ENCODE measurements at regions not wholly inside any gene's neighbourhood (a gene's known extent, or its start where the extent isn't known, plus 50 kb on each side); places are given as distances from the start of the nearest gene placed in this dataset.
"Not testable (repeated sequence)": the region's sequence is repeated elsewhere in the genome, so short reads cannot be mapped to it uniquely, and the experiment has no call there.

DNA sequence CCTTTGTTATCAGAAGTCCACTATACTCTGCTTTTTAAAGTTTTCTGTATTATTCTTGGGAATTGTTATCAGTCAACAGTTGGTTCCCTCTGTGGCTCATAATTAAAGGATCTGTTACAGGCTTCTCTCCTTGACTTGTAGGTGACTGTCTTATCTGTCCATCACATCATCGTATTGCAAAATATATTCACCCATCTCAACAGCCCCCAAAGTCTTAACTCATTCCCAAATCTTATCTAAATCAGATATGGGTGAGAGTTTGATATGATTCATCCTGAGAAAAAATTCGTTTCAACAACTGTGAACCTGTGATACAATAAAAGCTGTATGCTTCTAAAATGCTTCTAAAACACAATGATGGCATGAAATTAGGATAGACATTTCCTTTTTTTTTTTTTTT is 1245.6 kb upstream of the RAG2 start:
- no peak for FAIRE-seq

DNA sequence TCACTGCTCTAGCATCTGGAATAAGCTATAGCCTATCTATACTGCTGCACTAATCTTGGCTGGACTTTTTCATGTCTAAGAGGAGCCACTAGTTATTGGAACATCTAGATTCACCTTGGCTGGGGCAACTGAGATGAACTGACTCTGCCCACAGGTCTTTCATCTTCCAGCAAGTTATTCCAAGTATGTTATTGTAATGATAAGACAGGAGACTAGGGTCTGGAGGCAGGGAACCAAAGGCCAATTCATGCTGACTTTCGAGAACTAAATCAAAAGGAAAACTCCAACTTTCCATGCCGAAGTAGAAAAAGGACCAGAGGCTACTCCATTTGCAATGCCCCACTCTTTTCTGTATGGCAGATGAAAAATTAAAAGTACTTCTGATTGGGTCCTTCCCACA is 1243.0 kb upstream of the RAG2 start:
- no peak for FAIRE-seq

DNA sequence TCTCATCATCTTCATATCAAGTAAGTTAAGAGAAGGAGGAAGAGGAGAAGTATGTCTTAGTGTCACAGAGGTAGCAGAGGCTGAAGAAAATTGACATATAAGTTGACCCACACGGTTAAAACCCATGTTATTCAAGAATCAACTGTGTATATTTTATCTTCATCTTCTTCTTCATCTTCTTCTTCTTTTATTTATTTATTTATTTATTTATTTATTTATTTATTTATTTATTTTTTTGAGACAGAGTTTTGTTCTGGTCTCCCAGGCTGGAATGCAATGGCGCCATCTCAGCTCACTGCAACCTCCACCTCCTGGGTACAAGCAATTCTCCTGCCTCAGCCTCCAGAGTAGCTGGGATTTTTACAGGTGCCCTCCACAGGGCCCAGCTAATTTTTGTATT is 1242.3 kb upstream of the RAG2 start:
- not testable (repeated sequence) for FAIRE-seq

DNA sequence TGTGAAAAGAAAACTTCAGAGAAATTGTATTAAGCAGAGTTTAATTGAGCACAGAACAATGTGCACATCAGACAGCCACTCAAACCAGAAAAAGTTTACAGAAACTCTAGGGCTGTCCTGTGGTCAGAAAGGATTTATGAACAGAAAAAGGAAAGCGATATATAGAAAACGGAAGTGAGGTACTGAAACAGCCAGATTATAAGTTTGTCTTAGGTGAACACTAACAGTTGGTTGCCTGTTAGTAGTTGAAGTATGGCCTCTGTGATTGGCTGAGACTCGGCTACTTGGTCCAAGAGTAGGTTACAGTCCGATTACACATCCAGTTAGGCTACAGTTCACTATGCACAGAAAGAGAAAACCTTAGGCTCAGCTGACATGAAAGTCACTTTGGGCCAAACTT is 1232.5 kb upstream of the RAG2 start:
- FAIRE-seq: no peak

DNA sequence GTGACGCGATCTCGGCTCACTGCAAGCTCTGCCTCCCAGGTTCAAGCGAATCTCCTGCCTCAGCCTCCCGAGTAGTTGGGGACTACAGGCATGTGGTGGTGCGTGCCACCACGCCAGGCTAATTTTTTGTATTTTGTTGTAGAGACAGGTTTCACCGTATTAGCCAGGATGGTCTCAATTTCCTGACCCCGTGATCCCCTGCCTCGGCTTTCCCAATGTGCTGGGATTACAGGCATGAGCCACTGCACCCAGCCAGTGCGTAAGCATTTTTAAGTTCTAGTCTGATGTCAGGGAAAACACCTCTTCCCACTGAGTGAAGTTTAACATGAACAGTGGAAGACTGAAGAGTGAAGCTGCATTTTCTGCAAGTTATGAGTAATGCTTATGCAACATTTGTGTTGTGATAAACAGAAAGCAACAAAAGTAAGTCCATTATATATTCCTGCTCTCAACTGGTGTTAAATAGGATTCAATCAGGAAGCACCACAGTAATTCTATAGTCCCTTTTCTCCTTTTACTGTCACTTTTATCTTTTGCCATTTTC is 1219.8 kb upstream of the RAG2 start:
- FAIRE-seq: no peak

DNA sequence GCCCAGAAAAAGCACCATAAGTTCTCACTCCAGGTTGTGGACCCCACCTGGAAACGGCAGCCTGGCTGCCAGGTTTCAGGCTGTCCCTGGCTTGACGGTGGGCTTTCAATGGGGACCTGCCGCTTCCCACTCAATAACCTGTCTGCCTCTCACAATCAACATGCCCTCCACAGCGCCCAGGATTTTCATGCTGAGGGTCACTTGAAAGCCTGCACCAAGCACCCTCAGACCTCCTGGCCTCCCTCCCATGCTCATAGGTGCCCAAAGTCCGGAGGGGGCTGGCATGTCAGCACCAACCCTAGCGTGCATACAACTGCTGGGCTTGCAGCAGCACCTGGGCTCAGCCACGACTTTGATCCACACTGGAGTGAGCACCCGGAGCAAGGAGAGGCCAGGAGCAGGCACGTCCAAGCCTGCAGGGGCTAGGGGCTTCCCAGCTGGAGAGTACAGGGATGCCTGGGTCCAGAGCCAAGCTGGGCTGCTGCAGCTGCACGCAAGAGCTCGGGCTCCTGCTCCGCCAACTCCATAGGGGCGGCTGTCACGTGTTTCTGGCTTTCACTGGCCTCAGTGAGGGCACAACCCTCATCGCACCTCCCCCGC is 1214.3 kb upstream of the RAG2 start:
- no peak for FAIRE-seq

DNA sequence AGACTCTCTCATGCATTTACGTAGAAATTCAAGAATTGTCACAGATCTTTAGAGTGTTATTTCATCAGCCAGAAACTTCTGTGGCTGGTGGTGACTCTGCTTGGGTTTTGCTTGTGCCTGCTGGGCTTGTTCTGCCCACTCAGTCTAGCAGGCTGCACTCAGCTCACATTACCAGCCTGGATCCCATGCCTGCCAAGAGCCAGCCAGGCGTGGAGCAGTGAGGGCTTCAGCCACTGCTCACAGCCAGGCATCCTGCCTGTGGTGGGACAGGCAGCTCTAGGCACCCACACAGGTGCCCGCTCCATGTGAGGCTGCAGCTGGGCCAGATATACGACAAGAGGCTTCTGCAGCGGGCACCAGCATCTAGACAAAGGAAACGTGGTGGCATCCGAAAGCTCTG is 1213.3 kb upstream of the RAG2 start:
- no peak for FAIRE-seq

DNA sequence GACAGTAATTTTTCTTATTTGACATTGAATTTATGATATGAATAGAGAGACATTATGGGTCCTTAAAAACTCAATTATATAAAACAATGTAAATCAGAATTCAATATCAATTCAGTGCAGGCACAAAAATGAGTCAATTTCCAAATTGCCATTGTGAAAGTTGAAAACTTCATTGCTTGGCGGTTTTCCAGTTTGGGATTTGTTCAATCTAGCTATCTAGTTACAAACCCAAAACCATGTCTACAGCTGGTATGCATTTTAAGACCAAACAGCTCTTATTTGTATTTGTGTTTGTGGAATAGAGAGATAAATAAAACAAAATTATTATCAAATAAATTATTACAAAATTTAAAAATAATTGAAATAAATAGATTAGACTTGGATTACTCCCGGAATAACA is 1206.6 kb upstream of the RAG2 start:
- no peak for FAIRE-seq

DNA sequence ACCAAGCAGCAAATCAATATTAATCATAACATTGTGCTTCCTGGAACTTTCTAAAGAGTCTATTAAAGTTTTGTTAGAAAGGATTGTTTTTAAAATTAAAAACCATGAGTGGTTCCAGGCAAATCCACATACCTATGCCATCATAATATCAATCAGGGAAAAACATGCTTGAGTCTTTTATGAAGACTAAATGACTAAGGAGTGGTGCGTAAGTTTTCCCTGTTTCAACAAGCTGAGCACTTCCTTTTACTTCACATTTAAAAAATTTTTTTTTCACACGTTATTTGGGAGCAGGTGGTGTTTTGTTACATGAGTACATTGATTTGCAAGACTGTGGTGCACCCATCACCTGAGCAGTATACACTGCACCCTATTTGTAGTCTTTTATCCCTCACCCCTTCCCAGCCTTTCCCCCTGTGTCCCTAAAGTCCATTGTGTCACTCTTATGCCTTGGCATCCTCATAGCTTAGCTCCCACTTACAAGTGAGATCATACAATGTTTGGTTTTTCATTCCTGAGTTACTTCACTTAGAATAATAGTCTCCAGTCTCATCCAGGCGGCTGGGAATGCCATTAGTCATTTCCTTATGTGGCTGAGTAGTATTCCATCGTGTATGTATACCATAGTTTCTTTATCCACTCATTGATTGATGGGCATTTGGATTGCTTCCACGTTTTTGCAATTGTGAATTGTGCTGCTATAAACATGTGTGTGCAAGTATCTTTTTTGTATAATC is 1190.3 kb upstream of the RAG2 start:
- no peak for FAIRE-seq

DNA sequence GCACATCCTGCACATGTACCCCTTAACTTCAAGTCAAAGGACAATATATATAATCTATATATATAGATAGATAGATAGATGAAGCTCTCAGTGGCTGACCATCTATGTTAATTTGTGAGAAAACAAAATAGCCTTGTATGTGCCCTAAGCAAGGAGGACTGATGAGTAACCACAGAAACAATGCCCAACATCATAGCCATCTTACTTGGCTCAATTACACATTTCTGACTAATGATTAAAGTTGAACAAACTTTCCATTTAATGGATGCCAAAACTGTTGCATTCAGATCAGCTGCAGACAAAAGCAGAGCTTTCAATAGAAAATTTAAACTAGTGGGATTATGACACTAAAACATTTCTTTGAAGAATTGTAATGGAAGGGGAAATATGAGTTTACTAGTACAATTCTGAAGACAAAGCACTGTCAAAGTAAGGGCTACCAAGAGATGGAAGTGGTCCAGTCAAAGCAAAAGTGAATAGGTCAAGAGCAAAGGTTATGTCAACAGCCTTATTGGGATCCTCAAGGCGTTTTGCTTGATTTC is 1188.2 kb upstream of the RAG2 start:
- no peak for FAIRE-seq

DNA sequence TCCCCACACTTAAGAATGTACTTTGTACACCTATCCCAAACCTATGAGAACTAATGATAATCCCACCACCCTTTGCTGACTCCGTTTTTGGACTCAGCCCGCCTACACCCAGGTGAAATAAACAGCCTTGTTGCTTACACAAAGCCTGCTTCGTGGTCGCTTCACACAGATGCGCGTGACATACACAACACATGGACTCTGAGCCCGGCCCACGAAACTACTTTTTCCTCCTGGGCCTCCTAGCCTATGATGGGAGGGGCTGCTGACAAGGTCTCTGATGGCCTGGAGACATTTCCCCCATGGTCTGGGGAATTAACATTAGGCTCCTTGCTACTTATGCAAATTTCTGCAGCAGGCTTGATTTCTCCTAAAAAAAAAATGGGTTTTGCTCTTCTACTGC is 1176.4 kb upstream of the RAG2 start:
- FAIRE-seq: no peak

DNA sequence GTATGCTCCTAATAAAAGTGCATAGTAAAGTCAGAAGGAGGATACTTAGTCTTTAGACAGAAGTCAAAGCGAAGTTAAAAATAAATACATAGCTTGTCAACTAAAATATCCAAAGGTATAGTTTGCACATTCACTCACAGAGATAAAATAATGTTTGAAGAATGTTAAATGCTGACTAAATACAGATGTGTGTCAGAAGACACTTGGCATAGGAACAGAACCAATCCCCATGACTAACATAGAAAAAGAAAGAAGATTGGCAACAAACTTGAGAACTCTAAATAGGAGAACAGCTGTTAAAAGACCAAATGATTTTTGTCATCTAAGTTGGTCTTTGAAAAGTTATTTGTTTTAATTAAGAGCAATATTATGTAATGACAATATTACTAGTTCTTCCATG is 1172.1 kb upstream of the RAG2 start:
- no peak for FAIRE-seq

DNA sequence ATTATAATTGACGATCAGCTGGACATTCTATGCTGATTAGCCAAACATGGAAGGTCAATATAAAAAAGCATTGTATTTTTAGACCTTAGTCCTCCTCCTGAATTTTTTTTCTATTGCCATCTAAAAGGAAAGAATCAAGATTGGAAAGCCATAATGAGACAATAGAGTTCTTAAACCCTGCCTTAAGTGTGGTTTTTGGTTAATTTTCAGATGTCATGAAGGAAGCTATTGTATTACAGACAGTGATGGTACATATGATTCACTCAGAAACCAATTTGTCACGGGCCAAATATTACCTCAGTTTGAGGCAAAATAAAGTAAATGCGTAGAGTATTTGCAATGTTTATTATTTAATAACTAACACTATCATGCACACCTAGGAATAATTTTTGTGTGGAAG is 1164.0 kb upstream of the RAG2 start:
- FAIRE-seq: no peak

DNA sequence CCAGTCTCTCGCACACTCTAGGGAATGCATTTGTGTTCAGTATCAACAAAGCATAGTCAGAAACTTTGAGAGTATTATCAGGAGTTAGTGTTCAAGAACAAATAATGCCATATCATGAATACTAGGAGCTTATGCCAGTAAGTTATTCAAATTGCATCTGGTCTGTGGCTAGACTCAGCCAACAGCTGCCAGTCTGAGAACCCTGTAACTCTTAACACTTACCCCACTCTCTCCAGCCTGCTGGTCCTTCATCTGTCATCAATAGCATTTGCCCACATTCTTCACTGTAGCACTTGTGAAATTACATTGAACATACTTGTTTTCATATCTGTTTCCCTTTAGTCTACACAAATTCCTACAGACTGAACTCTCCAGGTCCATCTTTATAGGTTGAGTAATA is 1157.5 kb upstream of the RAG2 start:
- FAIRE-seq: no peak

DNA sequence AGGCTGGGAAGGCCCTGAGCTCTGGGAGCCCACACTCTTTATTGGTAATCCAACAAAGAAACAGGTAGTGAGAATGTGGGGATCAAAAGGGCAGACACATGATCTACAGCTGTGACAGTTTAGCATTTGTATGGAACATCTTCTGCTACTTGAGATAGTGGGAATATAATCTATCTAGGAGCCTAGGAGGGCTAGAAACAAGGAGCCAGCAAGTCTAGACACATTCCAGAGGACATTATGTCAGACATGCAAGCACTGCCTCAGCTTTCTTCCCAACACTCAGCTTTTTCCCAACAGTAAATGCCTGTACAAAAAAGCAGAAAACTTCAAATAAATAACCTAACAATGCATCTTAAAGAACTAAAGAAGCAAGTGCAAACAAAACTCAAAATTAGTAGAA is 1150.6 kb upstream of the RAG2 start:
- no peak for FAIRE-seq

DNA sequence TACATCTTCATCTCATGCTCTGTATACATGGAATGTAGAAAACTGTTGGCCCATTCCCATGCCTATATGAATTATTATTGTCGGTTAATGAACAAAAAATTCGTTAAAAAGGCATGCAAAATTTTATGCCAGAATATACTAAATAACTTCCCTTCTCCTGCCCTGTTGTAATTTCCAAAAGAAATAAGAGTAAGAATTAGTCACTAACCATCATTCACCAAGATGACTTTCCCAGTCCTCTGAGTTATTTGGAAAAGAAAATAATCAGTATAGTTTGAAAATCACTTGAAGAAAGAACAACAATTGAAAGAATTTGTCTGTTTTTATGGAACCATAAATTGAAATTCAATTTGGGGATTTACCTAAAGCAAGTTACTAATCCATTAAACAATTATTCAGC is 1149.1 kb upstream of the RAG2 start:
- no peak for FAIRE-seq

DNA sequence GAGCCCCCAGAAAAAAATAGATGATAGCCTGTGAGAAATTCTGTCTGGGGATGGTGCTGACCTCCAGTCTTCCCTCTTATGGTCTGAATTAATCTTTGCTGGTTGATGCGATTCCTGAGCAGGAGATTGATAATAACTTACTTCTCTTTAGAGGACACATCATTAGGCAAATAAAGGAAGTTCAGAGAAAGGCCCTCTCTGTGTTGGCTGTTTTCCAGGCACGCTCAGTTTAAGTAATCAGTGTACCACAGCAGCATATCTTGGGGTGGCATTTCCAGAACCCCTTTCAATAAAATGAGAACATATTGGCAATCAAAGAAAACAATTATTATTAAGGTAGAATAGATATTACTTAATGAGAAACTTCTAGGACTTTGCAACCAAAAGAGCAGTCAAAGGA is 1129.3 kb upstream of the RAG2 start:
- FAIRE-seq: no peak

DNA sequence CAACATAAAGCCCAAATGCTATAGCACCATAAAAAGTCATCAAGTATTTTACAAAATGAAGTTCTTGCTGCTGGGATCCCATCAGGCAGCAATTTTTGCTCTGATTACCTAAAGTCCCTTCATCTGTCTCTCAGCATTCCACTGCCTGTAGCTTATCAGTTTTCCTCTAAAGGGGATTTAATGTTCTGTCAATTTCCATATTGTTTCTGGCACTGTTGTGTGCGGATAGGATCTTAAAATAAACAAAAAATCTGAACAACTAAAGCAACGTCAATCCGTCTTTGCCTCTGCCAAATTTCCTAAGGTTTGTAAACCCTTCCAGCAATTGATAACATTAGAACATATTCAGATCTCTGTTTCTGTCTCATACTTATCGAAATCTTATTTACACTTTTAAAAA is 1126.3 kb upstream of the RAG2 start:
- FAIRE-seq: no peak

DNA sequence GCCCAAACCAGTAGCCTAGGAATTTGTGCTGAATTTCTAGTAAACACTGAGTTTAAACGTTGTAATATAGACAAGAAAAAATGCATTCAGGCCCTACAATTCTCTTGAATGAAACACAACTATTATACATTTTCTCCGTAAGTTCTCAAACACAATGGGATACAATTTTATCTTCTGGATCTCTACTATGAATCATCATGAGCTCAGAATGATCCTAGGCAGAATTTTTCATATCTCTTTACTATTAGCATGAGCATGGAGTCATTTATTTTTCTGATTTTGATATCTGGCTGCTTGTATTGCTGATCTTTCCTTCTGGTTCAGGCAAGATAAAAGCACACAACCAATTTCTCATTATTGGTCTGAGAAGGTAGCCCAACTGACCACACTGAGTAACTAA is 1123.4 kb upstream of the RAG2 start:
- FAIRE-seq: no peak

DNA sequence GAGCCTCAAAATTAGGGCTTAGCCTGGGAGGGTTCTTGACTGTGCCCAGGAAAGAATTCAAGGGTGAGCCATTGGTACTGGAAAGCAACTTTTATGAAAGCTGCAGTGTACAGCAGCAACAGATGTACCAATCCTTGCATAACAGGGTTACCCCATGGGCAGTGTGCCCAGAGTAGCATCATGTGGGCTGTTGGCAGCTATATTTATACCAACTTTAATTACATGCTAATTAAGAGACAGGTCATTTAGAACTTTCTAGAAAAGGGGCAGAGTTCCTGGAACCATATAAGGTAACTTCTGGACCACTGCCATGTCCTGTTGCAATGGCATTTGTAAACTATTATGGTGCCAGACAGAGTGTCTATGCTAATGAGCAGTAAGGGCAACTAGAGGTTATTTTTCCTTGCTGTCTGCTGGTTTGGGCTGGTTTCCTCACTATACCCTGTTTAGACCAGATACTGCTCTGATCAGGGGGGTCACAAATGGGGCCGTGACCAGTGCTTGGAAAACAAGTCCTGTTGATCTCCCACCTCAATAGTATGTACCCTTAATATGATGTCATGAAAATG is 1120.5 kb upstream of the RAG2 start:
- no peak for FAIRE-seq

DNA sequence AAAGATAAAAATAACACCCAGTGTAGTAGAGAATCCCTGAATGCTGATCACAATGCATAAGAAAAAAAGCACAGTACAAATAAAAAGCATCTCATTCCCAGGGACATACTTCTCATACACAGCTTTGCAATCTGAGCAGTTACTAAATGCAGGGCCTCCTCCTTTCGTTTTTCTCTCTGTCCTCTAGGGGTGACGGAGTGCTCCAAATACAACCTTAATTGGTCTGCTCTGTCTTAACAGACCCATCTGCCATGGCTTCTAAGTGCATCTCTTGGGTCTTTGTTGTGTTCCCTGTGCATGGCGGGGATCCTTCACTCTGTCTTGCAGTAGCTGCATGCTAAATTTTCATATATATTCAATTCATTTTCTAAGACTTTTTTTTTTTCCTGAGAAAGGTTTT is 1114.2 kb upstream of the RAG2 start:
- no peak for FAIRE-seq

DNA sequence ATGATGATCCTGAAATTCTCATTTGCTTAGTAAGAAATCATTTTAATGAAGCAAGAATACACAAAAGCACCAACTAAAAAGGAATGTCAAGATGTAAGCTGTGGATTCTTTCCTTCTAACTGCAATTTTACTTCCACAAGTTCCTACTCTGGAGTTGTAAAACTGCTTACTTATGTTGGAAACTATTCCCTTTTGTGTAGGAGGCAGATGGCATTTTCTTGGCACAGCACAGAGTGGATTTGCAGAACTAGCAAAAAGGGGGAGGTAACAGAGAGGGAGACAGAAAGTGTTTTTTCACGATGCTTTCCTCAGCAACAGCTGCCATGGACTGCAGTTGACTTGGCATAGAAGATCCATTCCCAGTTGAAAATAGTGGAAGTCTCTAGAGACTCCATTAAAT is 1112.0 kb upstream of the RAG2 start:
- no peak for FAIRE-seq

DNA sequence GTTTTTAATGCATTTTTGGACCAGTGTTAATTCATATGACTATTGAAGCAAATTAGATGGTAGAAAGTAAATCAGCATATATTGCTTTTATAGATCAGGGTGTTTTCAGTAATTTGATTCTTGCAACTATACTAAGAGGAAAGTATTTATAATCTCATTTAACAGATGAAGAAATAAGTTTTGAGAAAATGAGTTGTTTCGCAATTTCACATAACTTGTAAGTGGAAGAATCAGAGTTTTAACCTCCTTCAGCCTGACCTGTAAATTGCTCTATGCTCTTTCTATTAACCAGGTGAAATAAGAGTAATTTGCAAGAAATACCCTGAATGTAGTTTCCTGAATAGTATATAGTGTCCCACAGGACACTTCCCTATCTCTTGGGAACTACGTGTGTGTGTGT is 1106.8 kb upstream of the RAG2 start:
- FAIRE-seq: no peak

DNA sequence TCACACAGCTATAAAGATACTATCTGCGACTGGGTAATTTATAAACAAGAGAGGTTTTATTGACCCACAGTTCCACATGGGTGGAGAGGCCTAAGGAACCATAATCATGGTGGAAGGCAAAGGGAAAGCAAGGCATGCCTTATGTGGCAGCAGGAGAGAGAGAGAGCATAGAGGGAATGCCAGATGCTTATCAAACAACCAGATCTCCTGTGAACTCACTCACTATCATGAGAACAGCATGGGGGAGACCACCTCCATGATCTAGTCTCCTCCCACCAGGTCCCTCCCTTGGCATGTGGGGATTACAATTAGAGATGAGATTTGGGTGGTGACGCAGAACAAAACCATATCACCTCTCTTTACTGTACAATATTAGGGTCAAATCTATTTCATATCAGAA is 1101.6 kb upstream of the RAG2 start:
- FAIRE-seq: no peak
